HepG2 (cell line): ENCODE measurements at regions not wholly inside any gene's neighbourhood (a gene's known extent, or its start where the extent isn't known, plus 50 kb on each side); places are given as distances from the start of the nearest gene placed in this dataset.

Experiments
- ATAC-seq: fragments of 200-7000 bp; cut with Tn5 transposase; 3 replicates; pipeline ENCODE4 v1.9.1; 2020; ENCODE audit warnings: mild to moderate bottlenecking, moderate library complexity
- BruUV-seq: library from RNA; stranded (reverse); fragments of 400-500 nt; replicated peaks from 2 replicates; lab custom pipeline; 2021; lab: Mats Ljungman, UMichigan
- CTCF ChIA-PET: fragments of 300-600 bp; formaldehyde crosslinking; extraction: SDS; loops from one replicate; lab custom pipeline; 2021; ENCODE audit warnings: low total read pairs, inconsistent platforms, low intra/inter-chr PET ratio; lab: Yijun Ruan, JAX
- POLR2A ChIA-PET: fragments of 350-600 bp; sonication (Branson Sonifier 250); formaldehyde crosslinking; loops from one replicate; lab custom pipeline; 2020; ENCODE audit warnings: antibody characterized with exemption, inconsistent platforms; lab: Yijun Ruan, JAX
- DNase-seq: peaks from one replicate; pipeline ENCODE4 v3.0.0-alpha.2; 2015; ENCODE audit warnings: low spot score
- FAIRE-seq: peaks from 3 replicates; lab custom pipeline; 2011; peaks lifted over from hg19 to GRCh38; lab: Jason Lieb, UNC
- H2AFZ ChIP-seq: one replicate; pipeline ENCODE4 v1.6.1; 2011; ENCODE audit warnings: low read length, inconsistent platforms
- H3K27ac ChIP-seq: fragments of 300-600 bp; 3 replicates; pipeline ENCODE4 v1.8.0; 2011; ENCODE audit warnings: mixed run types, mild to moderate bottlenecking, mixed read lengths, low read length, inconsistent platforms; ENCODE audit not compliant: insufficient read depth; ENCODE audit errors: extremely low read length
- H3K27me3 ChIP-seq, 2 experiments: fragments of 200-600 bp in 1 of 2; 2 replicates in 1 of 2; 3 replicates in 1 of 2; pipeline versions ENCODE4 v1.6.0 to v1.8.0; 2011; ENCODE audit warnings: low read length in 2 of 2, mild to moderate bottlenecking in 2 of 2, moderate library complexity in 2 of 2, inconsistent platforms in 1 of 2; ENCODE audit not compliant: insufficient read depth in 2 of 2, control insufficient read depth in 1 of 2
- H3K36me3 ChIP-seq, 2 experiments: fragments of 200-600 bp in 1 of 2; replicated peaks in 1 of 2; 2 replicates in 1 of 2; 3 replicates in 1 of 2; pipeline versions ENCODE4 v1.5.1 to v1.8.0; 2011; ENCODE audit warnings: low read length in 2 of 2, inconsistent platforms in 1 of 2; ENCODE audit not compliant: insufficient read depth in 2 of 2, control insufficient read depth in 1 of 2
- H3K4me1 ChIP-seq: 2 replicates; pipeline ENCODE4 v1.5.1; 2012; ENCODE audit warnings: low read length, inconsistent platforms; ENCODE audit not compliant: insufficient read depth
- H3K4me2 ChIP-seq: 2 replicates; pipeline ENCODE4 v1.6.0; 2011; ENCODE audit warnings: low read depth, low read length, inconsistent platforms
- H3K4me3 ChIP-seq, 3 experiments: fragments of 200-600 bp in 1 of 3; sonication (generic), shearing (Covaris generic) in 1 of 3; replicated peaks in 1 of 3; 2 replicates each; pipeline ENCODE4 v1.5.1; 2011 to 2016; ENCODE audit warnings: low read length in 3 of 3, inconsistent platforms in 2 of 3, low read depth in 2 of 3, mild to moderate bottlenecking in 2 of 3, control low read depth in 1 of 3, mixed read lengths in 1 of 3; ENCODE audit not compliant: insufficient read depth in 1 of 3
- H3K79me2 ChIP-seq: one replicate; pipeline ENCODE4 v1.6.1; 2011; ENCODE audit warnings: low read length, inconsistent platforms; ENCODE audit not compliant: insufficient read depth
- H3K9ac ChIP-seq: 2 replicates; pipeline ENCODE4 v1.6.0; 2011; ENCODE audit warnings: mild to moderate bottlenecking, low read depth, low read length, inconsistent platforms; ENCODE audit not compliant: insufficient read depth
- H3K9me3 ChIP-seq: 2 replicates; pipeline ENCODE4 v1.5.1; 2012; ENCODE audit warnings: mild to moderate bottlenecking, low read length
- H4K20me1 ChIP-seq: 2 replicates; pipeline ENCODE4 v1.6.0; 2011; ENCODE audit warnings: inconsistent platforms, mild to moderate bottlenecking, low read length, moderate library complexity; ENCODE audit not compliant: insufficient read depth
- AHDC1 ChIP-seq: sonication (generic); formaldehyde crosslinking; IDR thresholded peaks from 2 replicates; pipeline ENCODE4 v1.5.1; 2020; ENCODE audit warnings: mild to moderate bottlenecking, missing genetic modification reagents, borderline replicate concordance
- ATF7 ChIP-seq, 2 experiments: fragments of 450-650 bp in 1 of 2; sonication (generic) in 1 of 2; formaldehyde crosslinking in 1 of 2; IDR thresholded peaks; 2 replicates each; pipeline versions ENCODE4 v1.4.0 to v1.6.1; 2016 to 2020; ENCODE audit warnings: antibody characterized with exemption in 1 of 2, mild to moderate bottlenecking in 1 of 2, missing genetic modification reagents in 1 of 2
- HMG20A ChIP-seq: IDR thresholded peaks from 2 replicates; pipeline ENCODE4 v1.6.1; 2016; ENCODE audit warnings: borderline replicate concordance
- JUND ChIP-seq: sonication (generic); formaldehyde crosslinking; IDR thresholded peaks from 2 replicates; pipeline ENCODE4 v1.8.0; 2022; ENCODE audit warnings: mild to moderate bottlenecking, missing genetic modification reagents
- ONECUT2 ChIP-seq: sonication (generic); formaldehyde crosslinking; IDR thresholded peaks from 2 replicates; pipeline ENCODE4 v1.4.0; 2020; ENCODE audit warnings: missing genetic modification reagents
- PTBP1 ChIP-seq: fragments of 200-400 bp; formaldehyde crosslinking; IDR thresholded peaks from 2 replicates; pipeline ENCODE4 v1.6.1; 2018; ENCODE audit warnings: low read length, low read depth; ENCODE audit not compliant: poor library complexity, severe bottlenecking
- TRAFD1 ChIP-seq: sonication (generic); formaldehyde crosslinking; IDR thresholded peaks from 2 replicates; pipeline ENCODE4 v1.5.1; 2020; ENCODE audit warnings: missing genetic modification reagents, mild to moderate bottlenecking, borderline replicate concordance
- ZFP36L1 ChIP-seq: sonication (generic); formaldehyde crosslinking; IDR thresholded peaks from 2 replicates; pipeline ENCODE4 v1.8.0; 2022; ENCODE audit warnings: mild to moderate bottlenecking, missing genetic modification reagents, moderate library complexity
- ZKSCAN1 ChIP-seq: fragments of 150-350 bp; IDR thresholded peaks from 2 replicates; pipeline ENCODE4 v1.6.1; 2014; ENCODE audit warnings: low read length
- ZNF136 ChIP-seq: sonication (generic); formaldehyde crosslinking; IDR thresholded peaks from 2 replicates; pipeline ENCODE4 v1.8.1; 2022; ENCODE audit warnings: low read depth, mild to moderate bottlenecking, moderate library complexity, missing genetic modification reagents
- ZNF234 ChIP-seq: sonication (generic); formaldehyde crosslinking; conservative IDR thresholded peaks from 2 replicates; pipeline ENCODE4 v1.5.1; 2020; ENCODE audit warnings: mild to moderate bottlenecking, missing genetic modification reagents
- ZNF446 ChIP-seq: sonication (generic); formaldehyde crosslinking; IDR thresholded peaks from 2 replicates; pipeline ENCODE4 v1.5.0; 2020; ENCODE audit warnings: mild to moderate bottlenecking, missing genetic modification reagents
- ZNF501 ChIP-seq: sonication (generic); formaldehyde crosslinking; IDR thresholded peaks from 2 replicates; pipeline ENCODE4 v1.5.1; 2020; ENCODE audit warnings: mild to moderate bottlenecking, moderate library complexity, missing genetic modification reagents
- ZNF672 ChIP-seq: sonication (generic); formaldehyde crosslinking; IDR thresholded peaks from 2 replicates; pipeline ENCODE4 v1.8.1; 2022; ENCODE audit warnings: missing genetic modification reagents
- ZNF777 ChIP-seq: sonication (generic); formaldehyde crosslinking; IDR thresholded peaks from 2 replicates; pipeline ENCODE4 v1.4.0; 2020; ENCODE audit warnings: missing genetic modification reagents
- ZNF792 ChIP-seq: IDR thresholded peaks from 2 replicates; pipeline ENCODE4 v1.6.1; 2016
- in situ Hi-C: cut with HindIII; loops from 2 replicates; pipeline ENCODE4 v1.10.0; 2017; ENCODE audit warnings: low pct_unique_long_range_greater_than_20kb; ENCODE audit not compliant: extremely low pct_ligation_motif_present
- intact Hi-C: fragments of 100-400 bp; cut with micrococcal nuclease; formaldehyde crosslinking; loops from one replicate; pipeline ENCODE4 v1.10.0; 2022; ENCODE audit not compliant: unreplicated experiment

GRCh38 chr4:146113171-146113570 lies 62.3 kb upstream of the LSM6 start (continued):
- TF ChIP-seq AHDC1, result no peak
- TF ChIP-seq ZNF777 (CRISPR knock-in tag), result no peak
- no peak for TF ChIP-seq HMG20A (CRISPR knock-in tag)
- TF ChIP-seq ZNF136 (CRISPR knock-in tag), result no peak
- no peak for TF ChIP-seq ZNF446 (CRISPR knock-in tag)
- no peak for TF ChIP-seq ZNF501 (CRISPR knock-in tag)
- TF ChIP-seq JUND, result no peak
- TF ChIP-seq ZNF234 (CRISPR knock-in tag), result no peak

- no peak for FAIRE-seq
- Histone ChIP-seq H3K27me3 (no peaks in the 10 kb centered on the region; a peak in 1 of 5 replicates), H3K27ac (no peak overlapping the region)
- CTCF ChIA-PET, result no interaction called here
- intact Hi-C loops (no loop called here), in situ Hi-C loops (no loop called here)
- TF ChIP-seq ZFP36L1 (CRISPR knock-in tag) (no peak), ZNF672 (CRISPR knock-in tag) (no peak), ZKSCAN1 (no peak), ZNF792 (no peak), ONECUT2 (CRISPR knock-in tag) (no peak), ATF7 (IDR thresholded peaks at IDR 0.05) (no peak), ATF7 (CRISPR knock-in tag; IDR thresholded peaks at IDR 0.05) (no peak), PTBP1 (no peak), TRAFD1 (CRISPR knock-in tag) (no peak)
- TF ChIP-seq, all 625 proteins: peak for 0
- DNase-seq (no peak), ATAC-seq (no peak)
- H3K36me3 ChIP-seq, result no peaks in the 10 kb centered on the region
- no peak overlapping the region for H2AFZ ChIP-seq
- H3K4me1 ChIP-seq, result peaks cover 17% of the 10 kb centered on the region
- H3K9ac ChIP-seq, result no peak overlapping the region
- H3K79me2 ChIP-seq, result no peaks in the 10 kb centered on the region
- no peak overlapping the region for H3K4me3 ChIP-seq
- H3K9me3 ChIP-seq, result no peaks in the 10 kb centered on the region
- no peaks in the 10 kb centered on the region for H4K20me1 ChIP-seq
- no peak overlapping the region for H3K4me2 ChIP-seq
- BruUV-seq, result no TSS peak
- POLR2A ChIA-PET, result no interaction called here
Measured at GRCh38 chr4:146112389-146112788, 63.1 kb upstream of the LSM6 start.
